GDM1 (cell line): ENCODE measurements at regions not wholly inside any gene's neighbourhood (a gene's known extent, or its start where the extent isn't known, plus 50 kb on each side); places are given as distances from the start of the nearest gene placed in this dataset.

Experiments used
- DNase-seq: peaks from one replicate; lab custom pipeline; 2025; lab: John Stamatoyannopoulos, UW

GRCh38 chr1:38330799-38331198, 284.2 kb upstream of the POU3F1 start:
- no peak for DNase-seq

DNA sequence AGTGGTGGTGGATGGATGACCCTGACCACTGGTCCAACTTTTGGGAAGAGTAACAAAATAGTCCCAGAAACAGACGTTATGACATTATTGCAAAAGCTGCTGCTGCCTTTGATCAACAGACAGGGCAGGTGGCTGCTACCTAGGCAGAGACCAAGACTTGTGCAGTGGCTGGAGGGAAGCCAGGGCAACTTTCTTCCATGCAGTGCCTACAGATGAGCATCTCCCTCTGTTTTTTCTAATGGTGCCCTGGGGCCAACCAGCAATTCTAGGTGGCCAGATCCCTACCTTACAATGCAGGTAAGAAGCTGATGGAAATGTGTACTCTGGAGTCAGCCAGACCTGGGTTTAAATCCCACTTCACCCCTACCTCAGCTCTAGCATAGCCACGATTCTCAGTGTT, 283.1 kb upstream of the POU3F1 start:
- no peak for DNase-seq

DNA sequence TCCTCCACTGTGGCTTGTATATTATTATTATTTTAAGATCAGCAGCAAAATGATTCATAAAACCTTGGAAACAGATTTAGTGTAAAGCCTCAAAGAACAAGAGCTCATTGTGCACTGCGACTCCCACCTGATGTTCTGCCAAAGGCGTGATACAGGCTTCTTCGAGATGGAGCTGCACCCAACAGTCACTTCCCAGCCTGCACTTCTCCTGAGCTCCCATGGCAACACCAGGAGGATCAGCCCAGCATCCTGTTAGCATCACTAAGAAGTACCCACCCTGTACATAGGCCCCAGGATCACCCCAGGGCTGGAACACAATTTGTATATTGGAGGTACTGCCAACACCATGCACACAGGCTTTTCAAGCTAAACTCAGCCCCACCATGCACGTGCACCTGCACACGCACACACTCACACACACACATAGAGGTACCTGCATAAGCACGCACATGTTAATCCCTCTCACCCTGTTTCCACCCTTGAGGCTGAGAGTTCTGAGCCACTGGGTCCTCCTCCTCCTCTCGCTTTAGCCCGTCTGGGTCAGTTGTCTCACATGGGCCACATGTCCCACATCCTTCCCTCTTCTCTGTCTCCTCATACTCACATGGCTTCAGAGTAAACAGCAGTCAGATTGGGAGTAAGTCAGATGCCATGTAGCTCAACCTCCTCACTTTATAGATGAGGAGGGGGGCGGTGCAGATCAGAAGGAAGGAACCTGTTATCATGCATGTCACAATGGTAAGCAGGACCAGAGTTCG, 281.9 kb upstream of the POU3F1 start:
- DNase-seq = no peak

DNA sequence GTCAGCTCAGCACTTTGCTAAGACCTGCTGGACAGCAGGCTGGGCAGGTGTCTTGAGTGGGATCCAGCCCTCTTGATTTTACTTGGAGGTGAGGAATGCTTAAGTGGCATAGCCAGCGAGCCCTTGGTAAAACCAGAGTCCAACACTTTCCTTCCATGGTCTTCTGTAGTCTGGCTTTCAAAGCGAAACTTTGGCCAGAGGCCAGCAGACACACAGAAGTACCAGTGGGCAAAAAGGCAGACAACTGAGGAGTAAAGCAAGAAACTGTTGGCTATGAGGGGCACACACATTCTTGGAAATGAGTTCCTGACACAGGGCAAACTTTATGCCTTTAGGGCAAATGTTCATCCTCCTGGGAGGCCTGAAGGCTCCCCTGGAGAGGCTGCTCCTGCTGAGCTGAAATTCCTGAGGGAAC, 281.0 kb upstream of the POU3F1 start:
- no peak for DNase-seq

- DNase-seq = no peak
These were observed 280.3 kb upstream of the POU3F1 start for GRCh38 chr1:38326856-38327255.

GRCh38 chr1:38326135-38326534, 279.5 kb upstream of the POU3F1 start:
- no peak for DNase-seq

GRCh38 chr1:38312753-38313152, 266.2 kb upstream of the POU3F1 start:
- no peak for DNase-seq

DNA sequence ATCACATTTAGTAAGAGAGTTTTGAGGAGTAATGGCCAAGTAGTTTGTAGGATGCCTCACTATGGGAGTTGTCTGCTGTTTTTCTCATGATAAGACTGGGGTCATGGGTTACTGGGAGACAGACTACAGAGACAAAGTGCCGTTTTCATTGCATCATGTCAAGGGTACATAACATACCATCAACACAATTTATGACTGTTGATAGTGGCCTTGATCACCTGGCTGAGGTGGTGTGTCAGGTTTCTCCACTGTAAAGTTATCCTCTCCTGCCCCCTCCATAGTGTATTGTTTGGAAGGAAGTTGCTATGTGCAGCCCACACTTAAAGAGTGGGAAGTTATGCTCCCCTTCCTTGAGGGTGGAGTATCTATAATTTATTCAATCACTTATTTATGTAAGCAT, 263.5 kb upstream of the POU3F1 start:
- no peak for DNase-seq

DNA sequence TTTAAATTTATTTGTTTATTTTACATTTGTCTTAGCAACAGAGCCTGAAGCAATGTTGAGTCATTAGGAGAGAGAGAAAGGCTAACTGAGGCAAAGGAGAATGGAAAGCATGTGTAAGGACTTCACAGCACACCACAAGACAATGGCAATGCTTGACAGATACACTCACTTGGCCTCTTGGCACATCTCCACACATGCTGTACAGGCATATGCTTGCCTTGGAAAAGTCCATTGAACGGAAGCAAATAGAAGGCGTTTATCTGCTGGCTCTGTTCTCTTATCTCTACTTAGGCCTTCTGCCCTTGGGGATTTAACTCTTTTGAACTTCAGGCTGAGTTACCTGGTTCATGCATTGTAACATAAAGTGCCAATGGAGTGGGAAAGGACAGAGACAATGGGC, 262.2 kb upstream of the POU3F1 start:
- DNase-seq = no peak

DNA sequence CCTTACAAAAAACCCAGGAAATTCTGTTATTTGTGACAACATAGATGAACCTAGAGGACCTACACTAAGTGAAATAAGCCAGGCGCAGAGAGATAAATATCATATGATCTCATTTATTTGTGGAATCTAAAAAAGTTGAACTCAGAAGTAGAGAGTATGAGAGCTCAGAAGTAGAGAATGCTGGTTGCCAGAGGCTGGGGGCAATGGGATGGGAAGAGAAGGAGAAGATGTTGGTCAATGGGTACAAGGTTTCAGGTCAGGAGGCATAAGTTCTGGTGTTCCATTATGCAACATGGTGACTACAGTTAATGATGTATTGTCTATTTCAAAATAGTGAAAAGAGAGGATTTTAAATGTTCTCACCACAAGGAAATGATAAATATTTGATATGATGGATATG, 259.1 kb upstream of the POU3F1 start:
- no peak for DNase-seq

- DNase-seq = no peak
These were observed 257.2 kb upstream of the POU3F1 start for GRCh38 chr1:38303843-38304242.

DNA sequence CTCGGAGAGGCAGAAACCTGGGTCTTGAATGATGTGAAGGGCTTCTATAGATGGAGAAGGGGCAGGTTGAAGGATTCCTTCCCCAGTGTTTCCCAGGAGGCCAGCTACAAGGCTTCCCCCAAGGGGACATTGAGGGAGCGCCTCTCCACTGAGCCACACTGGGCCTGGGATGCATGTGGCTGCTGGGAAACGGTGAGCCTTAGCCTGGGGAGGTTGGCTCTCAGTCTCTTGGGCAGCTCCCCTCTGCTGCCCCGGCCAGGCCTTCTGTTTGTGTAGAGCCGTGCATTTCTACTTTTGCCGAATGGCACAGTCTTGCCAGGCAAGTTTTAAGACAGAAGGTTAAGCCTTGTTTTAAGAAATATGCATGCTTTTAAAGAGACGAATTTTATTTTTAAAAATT, 254.4 kb upstream of the POU3F1 start:
- no peak for DNase-seq

GRCh38 chr1:38300616-38301015, 254.0 kb upstream of the POU3F1 start:
- DNase-seq = no peak

DNA sequence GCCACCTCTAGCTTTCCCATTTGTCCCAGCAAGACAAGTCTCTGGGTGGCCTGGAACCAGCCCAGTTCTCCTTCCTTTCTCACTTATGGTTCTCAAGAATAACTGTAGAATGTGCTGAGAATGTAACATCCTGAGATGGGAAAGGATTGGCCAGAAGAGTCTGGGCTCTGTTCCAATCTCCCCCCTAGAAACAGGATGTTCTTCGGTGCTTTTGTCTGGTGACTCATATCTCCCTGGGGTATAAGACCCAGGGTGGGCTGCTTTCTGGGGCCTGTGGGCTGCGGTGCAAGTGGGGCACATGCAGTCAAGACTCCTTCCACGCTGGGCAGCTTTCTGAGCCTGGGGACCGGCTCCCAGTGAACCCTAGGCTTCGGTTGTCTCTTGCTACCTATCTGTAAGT, 251.2 kb upstream of the POU3F1 start:
- no peak for DNase-seq

DNA sequence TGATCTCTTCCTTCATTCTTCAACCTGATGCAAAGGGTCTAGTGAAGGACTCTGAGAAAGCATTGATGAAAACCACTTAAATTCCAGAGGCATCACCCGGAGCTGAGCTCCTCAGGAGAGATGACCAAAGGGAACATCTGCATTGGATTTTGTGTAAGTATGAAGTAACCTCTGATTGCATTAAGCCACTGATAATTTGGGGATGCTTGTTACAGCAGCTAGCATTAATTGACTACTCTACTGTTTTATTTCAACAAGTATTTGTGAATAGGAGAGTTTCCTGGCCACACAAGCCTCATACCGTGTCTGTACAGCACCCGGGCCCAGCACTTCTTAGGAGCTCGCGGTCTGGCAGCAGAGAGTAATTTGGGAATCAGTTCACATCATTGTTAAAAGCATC, 250.7 kb upstream of the POU3F1 start:
- no peak for DNase-seq

DNA sequence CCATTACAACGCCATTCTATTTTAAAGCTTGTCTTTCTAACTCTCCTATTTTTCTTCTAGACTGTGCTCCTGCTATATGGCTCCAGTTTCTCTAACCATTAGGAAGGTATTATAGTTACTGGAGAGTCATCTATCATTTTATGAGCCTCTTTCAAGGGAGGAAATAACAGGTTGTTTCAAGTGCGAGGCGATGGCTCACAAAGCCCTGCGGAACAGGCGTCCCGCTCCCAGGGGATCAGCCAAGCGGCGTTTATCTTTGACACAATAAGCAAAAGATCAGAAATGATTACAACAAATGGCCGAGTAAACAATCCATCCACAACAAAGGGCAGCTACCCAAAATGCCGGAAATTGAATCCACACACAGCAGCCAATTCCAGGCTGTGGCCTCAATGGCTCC, 249.5 kb upstream of the POU3F1 start:
- no peak for DNase-seq

- DNase-seq = no peak
These were observed 247.0 kb upstream of the POU3F1 start for GRCh38 chr1:38293567-38293966.

- no peak for DNase-seq
These were observed 246.4 kb upstream of the POU3F1 start for GRCh38 chr1:38292969-38293368.

GRCh38 chr1:38291906-38292521, 245.4 kb upstream of the POU3F1 start:
- no peak for DNase-seq

DNA sequence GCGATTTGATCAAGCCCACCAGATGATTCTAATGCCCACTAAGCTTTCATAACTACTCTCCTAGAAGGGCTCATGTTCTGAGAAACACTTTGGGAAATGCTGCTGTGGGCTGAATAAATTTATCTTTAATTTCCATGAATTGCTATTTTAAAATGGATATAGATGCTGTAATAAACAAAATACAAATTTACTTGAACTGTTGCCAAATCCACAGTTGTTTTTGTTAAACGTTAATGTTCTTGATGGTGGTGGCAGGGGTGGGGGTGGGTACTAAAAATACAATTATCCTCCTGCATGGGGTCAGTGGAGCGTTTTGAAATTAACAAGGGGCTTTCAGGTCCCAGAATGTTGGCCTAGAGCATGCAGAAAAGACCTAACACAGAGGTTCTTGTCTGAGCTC, 244.7 kb upstream of the POU3F1 start:
- no peak for DNase-seq

DNA sequence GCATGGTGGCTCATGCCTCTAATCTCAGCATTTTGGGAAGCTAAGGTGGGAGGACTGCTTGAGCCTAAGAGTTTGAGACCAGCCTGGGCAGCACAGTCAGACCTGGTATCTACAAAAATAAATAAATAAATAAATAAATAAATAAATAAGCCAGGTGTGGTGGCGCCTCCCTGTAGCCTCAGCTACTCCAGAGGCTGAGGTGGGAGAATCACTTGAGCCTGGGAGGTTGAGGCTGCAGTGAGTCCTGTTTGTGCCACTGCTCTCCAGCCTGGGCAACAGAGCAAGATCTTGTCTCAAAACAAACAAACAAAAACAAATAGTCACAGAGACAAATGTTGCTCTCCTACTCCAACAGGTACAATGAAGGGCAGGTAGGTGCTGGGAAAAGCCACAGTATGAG, 242.4 kb upstream of the POU3F1 start:
- no peak for DNase-seq

- DNase-seq = no peak
These were observed 241.0 kb upstream of the POU3F1 start for GRCh38 chr1:38287547-38287946.

DNA sequence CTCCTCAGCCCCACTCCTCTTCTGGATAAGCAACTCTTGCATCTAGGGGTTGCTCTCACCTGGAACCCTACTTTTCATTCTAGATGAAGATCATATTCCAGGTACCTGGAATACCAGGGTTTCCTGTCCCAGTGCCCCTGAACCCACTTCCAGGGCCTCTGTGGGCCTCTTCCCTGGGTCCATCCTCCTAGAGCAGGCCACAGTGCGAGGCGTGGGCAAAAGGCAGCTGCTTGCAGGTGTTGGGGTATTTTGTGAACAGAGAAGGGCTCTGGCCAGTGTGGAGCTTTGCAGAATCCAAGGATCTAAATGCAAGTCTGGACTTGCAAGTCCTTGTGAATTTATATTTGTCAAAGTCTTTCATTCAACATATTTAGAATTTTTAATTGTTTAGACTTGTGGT, 240.4 kb upstream of the POU3F1 start:
- DNase-seq = no peak
